ENCODE measurements at regions not wholly inside any gene's neighbourhood (a gene's known extent, or its start where the extent isn't known, plus 50 kb on each side); places are given as distances from the start of the nearest gene placed in this dataset.

DNA sequence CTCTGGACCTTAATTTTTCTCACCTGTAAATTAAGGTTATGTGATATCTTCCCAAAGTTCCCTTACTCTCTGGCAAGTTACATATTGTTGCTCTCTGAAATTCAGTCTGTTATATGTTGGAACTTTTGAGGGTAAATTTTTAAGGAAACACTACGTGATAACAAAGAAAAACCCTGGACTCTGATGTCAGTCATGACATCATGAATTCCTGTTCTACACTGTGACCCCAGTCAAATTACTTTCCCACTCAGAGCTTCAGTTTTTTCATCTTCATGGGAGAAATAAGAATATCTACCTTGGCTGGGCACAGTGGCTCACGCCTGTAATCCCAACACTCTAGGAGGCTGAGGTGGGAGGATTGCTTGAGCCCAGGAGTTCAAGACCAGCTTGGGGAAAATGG lies 164.6 kb upstream of the RALGAPA2 start:
- no peak for DNase-seq

DNA sequence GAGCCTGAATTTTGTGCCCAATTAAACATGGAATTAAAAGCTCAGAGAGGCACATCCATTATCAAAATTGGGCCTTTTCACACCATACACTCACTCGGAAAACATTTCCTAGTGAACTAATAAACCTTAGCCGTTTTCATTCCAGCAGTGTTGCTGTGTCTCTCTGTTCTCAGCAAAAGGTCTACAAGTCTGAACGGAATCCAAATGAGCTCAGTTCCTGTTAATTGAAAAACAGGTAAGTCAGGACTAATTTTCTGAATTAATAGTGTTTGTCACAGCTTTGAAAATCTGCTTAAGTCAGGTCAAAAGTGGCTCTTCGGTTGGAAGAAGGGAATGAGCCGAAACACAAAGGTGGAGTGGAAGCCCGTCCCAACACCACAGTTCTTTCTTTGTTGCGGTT lies 163.3 kb upstream of the RALGAPA2 start:
- DNase-seq, result no peak

DNA sequence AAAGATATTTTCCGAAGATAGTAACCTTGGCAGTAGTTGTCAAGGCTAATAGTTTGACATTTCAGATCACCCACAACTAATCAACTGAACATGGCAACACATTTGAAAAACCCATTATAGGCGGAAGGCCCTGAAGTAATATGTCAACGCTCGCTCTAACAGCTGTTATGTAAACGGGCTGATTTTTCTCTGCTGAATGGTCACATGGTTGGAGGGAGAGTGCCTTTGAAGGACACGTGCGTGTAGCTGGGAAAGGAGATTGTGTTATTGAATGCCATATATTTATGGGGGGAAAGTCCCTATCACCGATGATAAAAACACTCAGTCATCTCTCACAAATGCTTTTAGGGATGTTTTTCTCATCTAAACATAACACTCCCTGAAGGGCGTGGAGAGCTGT lies 160.0 kb upstream of the RALGAPA2 start:
- no peak for DNase-seq

DNA sequence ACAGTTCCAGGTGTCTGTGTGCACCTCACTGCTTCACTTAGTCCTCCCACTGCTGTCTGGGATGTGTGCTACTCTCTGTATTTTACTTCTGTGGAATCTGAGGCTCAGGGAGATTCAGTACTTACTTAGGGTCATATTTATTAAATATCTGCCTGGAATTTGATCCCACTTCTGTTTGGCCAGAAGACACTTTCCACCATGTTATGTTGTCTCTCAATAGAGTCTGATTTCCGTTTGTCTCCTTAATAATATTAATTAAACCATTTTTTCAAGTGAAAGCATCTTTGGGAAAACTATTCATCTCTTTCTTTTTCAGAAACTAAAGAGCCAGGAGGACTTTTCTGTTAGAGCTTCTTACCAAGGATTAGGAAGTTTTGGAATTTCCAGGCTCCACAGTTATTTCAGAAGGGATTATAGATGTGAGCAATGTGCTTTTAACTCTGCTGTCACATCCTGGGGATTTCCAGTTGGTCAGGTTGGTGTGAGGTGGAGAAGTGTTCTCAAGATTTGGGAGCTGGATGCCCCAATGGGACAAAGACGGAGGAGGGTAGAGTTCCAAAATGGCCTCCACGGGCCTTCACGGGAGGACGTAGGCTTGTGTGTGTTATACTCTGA lies 156.8 kb upstream of the RALGAPA2 start:
- no peak for DNase-seq

DNA sequence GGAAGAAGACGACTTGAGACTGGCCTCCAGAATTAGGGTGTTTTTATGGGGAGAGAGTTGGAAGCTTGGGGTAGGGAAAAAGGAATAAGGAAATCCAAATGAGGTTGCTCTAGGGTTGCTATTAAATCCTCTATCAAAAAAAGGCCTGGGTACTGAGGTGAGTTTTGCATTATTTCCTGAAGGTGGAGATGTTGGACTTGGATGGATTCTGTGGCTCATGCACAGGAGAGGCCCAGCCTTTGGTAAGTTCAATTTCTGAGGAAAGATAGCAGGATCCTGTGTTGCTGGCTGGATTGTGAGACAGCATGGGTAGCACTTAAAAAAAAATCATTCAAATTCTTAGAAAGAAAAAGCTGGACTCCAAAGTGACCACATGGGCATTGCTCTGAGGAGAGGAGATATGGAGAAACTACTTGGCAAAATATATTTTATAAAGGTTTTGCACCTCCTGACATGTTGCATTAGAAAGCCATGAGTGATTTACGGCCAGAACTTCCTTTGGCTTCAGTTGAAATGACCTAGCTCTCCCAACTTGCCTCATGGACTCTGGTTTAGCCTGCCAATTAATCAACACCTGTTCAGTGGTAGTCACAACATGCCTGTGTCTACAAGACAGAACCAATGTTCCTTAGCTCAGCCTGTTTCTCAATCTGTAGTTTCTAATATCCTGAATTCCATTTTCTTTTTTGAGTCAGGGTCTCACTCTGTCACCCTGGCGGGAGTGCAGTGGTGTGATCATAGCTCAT lies 152.1 kb upstream of the RALGAPA2 start:
- no peak for DNase-seq

DNA sequence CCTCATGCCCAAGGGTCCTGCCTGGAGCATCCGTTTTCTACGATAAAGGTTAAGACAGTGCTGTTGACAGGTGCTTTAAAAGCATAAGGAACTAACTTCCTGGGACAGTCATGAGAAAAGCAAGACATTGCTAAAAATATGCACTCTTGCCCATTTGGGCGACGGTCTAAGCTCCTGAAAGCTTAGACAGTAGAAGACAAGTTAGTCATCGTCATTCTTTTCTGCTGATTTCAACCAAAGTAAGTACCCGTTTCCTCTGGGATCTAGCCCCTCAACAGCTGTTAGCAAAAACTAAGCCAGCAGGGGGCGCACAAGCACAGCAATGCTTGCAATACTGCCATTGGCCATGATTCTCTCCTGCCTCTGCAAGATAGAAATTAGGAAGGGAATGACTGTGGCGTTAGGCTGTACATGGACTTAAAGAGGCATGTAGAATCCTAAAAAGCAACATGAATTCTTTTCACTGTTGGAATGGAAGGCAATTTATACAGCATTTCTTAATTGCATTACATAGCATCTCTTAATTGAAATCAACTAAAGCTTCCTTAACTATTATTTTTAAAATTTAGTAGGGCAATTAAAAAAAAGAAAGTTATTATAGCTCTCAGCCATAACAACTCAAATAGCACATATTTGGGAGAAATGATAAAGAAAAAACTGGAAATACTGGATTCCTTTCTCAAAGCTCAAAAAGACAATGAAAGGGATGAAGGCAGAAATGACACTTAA lies 147.8 kb upstream of the RALGAPA2 start:
- peak; percentile 97 for DNase-seq

DNA sequence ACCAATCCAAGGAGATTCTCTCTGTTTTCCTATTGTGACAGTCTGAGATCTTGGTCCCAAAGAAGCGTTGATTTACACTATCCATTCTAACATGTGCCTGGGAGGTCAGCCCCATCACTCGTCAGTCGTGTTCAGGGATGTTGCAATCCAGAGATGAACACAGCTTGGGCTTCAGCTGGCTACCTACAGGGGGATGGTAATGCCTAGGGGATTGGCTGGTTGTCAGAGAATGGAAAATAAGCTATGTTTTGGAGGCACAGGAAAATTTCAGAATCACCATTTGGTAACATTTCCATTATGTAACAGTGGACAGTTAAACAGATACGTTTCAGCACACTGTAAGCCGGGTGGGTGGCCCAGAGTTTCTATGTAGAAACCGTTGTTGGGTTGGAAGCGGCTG lies 147.1 kb upstream of the RALGAPA2 start:
- no peak for DNase-seq

DNA sequence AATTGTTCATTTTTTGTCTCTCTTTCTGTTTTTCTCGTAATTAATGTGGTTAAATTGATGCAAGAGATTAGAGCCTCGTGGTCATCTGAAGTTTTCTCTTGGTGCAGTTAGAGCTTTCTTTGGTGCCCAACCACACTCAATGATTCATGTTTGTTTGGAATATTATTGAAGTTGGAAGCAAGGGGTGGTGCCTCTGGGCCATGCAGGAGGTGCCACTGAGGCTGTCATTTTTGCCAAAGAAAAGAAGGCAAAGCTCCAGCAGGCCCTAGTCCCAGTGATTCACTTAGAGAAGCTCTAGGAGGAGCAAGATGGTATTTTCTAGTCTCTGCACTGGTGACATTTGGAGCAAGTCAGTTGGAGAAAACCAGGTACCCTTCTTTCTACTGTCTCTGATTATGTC lies 144.5 kb upstream of the RALGAPA2 start:
- DNase-seq, result no peak

DNA sequence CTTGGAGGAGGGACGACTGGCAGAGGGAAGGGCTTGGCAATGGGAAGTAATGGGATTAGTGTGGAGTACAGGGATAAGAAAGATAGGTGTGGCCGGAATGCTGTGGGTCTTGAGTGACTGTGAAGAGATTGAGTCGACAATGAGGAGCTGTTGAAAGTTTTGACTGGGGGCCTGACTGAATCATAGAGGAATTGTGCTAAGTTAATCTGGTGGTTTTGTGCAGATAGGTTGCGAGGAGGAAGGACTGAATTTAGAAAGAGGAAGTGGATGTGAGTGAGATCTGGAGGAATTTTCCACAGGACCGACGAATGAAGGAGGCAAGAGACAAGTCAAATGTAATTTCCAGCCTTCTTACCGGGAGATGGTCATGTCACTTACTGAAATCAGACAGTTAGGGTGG lies 143.9 kb upstream of the RALGAPA2 start:
- no peak for DNase-seq

DNA sequence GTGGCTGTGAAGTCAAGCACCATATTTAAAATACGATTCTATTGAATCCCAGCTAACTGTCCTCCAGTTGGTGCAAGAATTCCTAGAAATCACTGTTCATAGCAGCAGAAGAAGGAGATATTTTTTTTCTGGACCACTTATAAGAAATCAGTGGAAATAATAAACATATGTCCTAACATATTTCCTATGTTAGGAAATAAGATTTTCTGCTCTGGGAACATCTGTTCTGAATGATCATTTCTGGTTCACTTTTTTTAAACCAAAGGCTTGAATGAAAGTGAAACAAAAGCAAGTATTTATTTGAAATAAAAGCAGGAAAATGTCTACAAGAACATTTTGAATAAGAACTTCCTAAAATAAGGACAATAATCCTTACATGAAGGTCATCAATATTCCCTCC lies 138.9 kb upstream of the RALGAPA2 start:
- DNase-seq, result no peak

DNA sequence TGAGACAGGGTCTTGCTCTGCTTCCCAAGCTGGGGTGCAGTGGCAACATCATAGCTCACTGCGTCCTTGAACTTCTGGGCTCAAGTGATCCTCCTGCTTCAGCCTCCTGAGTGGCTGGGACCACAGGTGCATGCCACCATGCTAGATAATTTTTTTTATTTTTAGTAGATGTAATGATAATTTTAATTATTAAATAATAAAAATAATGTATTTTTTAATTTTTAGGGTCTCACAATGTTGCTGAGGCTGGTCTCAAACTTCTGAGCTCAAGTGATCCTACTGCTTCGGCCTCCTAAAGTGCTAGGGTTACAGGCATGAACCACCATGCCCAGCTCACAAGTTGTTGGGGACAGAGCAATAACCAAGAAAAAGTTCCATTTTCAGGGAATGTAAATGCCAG lies 138.0 kb upstream of the RALGAPA2 start:
- DNase-seq, result no peak

DNA sequence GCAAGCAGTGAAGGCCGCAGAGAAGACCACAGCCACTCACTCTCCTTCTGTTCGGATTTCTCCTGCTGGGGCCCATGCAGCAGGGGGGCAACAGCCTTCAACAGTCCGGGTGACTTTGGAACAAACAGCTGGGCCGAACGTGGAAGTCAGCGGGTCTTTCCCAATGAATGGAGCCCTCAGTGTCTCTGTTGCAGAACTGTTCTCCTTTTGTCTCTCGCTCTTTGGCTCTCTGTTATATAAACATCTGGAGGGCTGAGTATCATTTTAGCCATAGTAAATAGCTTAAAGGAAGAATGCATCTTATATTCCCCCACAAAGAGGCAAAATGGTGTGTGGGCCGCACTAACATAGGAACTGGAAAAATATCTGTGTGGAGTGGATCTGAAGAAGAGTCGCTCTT lies 136.7 kb upstream of the RALGAPA2 start:
- no peak for DNase-seq

DNA sequence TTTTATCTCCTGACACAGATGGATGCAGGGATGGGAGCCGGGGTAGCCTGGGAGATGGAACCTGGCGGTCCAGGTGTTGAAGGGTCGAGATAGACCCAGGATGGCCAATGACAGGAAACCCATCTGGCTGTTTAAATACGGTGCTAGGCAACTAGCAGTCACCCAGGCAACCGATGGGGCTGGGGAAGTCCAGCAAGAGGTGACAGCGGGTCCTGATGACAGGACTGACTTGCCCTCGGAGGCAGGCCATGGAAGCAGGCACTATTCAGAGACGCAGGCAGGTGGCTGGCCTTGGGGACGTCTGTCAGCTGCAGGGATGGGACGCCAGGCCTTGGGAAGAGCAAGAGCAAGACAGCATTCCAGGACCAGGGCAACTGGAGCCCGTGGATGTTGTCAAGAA lies 135.4 kb upstream of the RALGAPA2 start:
- no peak for DNase-seq

DNA sequence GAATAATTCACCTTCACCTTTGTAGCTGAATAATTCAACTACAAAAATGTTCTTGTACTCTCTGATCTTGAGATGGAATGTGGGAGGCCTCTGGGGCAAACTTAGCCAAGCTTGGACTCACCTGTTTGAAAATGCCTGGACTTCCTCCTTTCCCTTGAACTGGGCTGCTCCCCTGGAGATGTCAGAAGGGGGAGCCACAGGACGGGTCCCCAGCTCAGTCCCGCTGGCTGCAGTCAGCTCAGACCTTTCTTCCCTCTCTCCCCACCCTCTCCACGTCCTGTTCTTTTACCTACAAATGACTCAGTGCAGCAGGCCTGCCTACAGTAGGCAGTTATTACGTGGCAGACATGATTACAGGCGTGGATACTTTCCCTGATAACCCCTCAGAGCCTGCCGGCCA lies 131.5 kb upstream of the RALGAPA2 start:
- peak; percentile 57 for DNase-seq

DNA sequence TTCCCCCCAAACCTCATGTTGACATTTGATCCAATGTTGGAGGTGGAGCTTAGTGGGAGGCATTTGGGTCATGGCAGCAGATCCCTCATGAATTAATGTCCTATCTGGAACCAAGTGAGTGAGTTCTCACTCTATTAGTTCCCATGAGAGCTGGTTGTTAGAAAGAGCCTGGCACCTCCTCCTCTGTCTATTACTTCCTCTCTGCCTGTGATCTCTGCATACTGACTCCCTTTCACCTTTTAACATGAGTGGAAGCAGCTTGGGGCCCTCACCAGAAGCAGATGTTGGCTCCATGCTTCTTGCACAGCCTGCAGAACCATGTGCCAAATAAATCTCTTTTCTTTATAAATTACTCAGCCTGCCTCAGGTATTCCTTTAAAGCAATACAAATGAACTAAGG lies 127.3 kb upstream of the RALGAPA2 start:
- no peak for DNase-seq

DNA sequence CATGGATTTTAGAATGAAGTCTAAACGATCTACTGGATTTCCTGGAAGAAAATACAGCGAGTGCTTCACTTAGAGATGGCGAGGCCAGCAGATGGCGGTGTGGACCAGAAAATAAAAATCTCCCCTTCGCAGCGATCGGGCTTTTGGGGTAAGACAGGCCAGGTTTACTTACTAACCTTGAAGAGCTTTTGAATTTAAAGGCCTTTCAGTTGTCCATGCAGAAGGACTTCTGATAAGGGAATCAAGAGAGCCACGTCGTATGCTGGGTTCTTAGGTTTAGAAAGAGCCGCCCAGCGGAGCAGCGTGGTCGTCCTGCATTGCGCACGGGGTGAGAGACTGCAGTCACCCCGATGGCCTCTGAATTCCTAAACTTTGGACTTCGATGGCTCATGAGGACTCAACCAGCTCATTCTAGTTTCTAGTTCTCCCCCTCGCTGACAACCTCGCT lies 125.2 kb upstream of the RALGAPA2 start:
- DNase-seq, result peak; percentile 73

DNA sequence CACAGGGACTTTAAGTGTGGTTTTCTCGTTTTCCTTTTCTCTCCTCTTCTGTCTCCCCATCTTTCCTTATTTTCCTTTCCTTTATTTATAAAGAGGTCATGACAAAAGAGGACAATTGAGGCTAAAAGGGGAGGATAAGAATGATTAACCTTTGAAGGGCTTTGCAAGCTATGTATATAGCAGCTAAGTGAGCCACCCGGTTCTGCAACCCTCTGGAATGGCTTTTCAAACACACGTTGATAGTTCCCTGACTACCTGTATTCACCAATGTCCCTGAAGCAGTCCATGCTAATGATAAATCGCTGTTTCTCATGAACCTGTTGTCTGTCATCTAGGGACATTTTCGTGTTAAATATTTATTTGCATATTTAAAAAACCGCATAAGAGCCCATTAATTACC lies 124.4 kb upstream of the RALGAPA2 start:
- DNase-seq, result no peak

DNA sequence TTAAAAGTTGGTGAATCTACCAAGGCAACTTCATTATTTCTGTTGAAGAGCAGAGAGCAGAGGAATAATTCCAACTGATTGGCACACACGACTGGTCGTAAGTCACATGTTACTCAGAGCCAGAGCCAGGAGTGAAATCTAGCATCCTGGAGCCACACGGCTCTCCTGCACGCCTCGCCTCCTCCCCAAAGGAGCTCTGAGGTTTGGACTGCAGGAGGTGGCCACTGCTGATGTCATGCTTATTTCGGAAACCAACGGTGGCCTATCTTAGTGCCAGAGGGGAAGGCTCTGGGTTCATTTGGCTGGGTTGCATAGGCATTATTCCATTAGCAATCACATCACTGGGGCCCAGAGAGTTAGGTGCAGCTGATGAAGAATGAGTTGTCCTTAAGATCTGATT lies 123.5 kb upstream of the RALGAPA2 start:
- no peak for DNase-seq

DNA sequence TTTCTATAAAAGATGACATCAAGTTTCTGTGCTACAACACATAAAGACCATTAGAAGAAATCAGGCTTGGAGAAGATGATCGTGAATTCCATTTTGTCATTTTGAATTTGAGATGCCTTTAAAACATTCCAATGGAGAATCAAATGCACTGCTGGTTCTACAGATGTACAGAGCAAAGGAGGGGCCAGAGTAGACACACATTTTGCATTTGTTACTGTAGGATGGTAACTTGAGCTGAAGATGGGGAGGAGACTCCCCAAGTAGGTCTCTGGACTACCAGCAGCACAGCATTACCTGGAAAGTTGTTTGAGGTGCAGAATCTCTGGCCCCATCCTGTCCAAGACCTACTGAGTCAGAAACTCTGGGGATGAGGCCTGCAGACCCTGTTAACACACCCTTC lies 121.6 kb upstream of the RALGAPA2 start:
- no peak for DNase-seq

DNA sequence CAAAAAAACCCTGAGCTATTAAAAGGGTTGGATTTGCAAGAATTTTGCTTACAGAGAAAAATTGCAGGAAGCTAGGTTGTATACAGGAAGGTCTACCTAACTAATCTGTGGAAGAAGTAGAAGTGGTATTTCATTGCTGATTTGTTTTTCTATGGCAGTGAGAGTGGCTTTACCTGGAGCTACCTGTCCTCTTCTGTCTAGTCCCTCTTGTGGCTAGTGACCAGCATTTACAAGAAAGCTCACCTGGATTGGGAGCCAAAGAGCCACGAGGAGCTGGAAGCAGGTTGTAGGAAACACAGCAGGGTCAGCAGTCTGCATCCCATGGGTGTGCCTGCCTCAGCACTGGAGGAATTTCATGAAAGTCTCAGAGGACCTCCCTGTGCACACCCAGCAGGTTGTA lies 120.3 kb upstream of the RALGAPA2 start:
- DNase-seq, result no peak

DNA sequence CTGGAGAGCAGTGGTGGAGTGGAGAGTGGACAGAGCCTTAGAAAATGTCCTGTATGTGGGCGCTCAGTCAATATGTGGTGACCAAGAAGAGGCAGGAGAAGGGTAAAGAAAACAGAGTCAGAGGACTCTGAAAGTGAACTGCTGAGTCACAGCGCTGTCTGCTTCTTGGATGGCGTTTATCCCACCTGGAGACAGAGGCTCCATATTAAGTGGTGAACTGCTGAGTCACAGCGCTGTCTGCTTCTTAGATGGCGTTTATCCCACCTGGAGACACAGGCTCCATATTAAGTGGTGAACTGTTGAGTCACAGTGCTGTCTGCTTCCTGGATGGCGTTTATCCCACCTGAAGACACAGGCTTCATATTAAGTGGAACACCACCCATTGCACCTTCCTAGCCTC lies 119.3 kb upstream of the RALGAPA2 start:
- peak; percentile 59 for DNase-seq

DNA sequence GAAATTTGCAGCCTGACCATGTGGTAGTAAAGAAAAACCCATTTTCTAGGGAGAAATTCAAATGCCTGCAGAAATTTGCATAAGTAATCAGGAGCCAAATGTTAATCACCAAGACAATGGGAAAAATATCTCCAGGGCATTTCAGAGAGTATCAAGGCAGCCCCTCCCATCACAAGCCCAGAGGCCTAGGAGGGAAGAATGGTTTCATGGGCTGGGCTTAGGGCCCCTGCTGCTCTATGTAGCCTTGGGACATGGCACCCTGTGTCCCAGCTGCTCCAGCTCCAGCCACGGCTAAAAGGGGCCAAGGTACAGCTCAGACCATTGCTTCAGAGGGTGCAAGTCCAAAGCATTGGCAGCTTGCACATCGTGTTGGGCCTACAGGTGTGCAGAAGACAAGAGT lies 117.2 kb upstream of the RALGAPA2 start:
- no peak for DNase-seq

DNA sequence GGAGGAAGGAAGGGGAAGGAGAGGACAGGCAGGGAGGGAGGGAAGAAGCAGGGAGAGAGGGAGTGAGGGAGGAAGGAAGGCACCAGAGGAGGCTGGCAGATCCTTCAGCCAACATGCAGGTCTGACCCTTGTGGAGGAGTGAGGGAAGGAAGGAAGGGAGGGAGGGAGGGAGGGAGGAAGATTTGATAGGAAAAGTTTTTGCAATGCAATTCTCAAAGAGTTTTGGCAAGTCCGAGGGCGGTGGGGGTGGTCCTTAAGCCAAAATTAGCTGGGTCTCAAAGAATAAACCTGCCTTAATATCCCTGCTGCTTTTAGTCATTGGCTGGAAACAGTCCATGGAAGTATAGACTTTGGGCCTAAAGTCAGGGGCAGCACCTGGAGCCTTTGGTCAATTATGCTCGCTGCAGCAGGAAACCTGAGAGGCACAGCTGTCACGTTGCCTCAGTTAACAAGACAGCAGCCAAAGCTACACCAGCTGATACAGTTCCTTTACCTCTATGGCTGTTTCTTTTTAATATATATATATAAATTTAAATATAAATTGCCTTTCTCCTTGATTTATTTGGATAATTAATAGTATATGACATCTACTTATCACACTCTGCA lies 115.7 kb upstream of the RALGAPA2 start:
- DNase-seq, result no peak

Data from islet precursor cell (in vitro differentiated cells).